Osteoblast (primary cell): ENCODE measurements at regions not wholly inside any gene's neighbourhood (a gene's known extent, or its start where the extent isn't known, plus 50 kb on each side); places are given as distances from the start of the nearest gene placed in this dataset.

Experiments used
- DNase-seq: peaks from one replicate; pipeline ENCODE4 v3.0.0; 2011; ENCODE audit warnings: low spot score, mixed read lengths; ENCODE audit not compliant: insufficient read length; ENCODE audit errors: missing footprints
- H2AFZ ChIP-seq: 2 replicates; pipeline ENCODE4 v1.6.0; 2011; ENCODE audit warnings: mild to moderate bottlenecking, low read length
- H3K27ac ChIP-seq: 2 replicates; pipeline ENCODE4 v1.5.1; 2011; ENCODE audit warnings: mild to moderate bottlenecking, low read depth, low read length, moderate library complexity
- H3K27me3 ChIP-seq: 2 replicates; pipeline ENCODE4 v1.6.0; 2012; ENCODE audit warnings: mild to moderate bottlenecking, control low read depth, inconsistent platforms, low read length, moderate library complexity; ENCODE audit not compliant: insufficient read depth
- H3K36me3 ChIP-seq: 2 replicates; pipeline ENCODE4 v1.5.1; 2011; ENCODE audit warnings: mild to moderate bottlenecking, low read length, control low read depth, moderate library complexity; ENCODE audit not compliant: insufficient read depth
- H3K4me1 ChIP-seq: 2 replicates; pipeline ENCODE4 v1.5.1; 2011; ENCODE audit warnings: mild to moderate bottlenecking, low read length, control low read depth, moderate library complexity; ENCODE audit not compliant: insufficient read depth
- H3K4me2 ChIP-seq: 2 replicates; pipeline ENCODE4 v1.6.0; 2011; ENCODE audit warnings: mild to moderate bottlenecking, low read length; ENCODE audit not compliant: insufficient read depth
- H3K4me3 ChIP-seq: fragments of 200-600 bp; sonication (generic); 3 replicates; pipeline ENCODE4 v1.5.1; 2012; ENCODE audit warnings: mild to moderate bottlenecking, low read length, inconsistent platforms; ENCODE audit not compliant: insufficient read depth
- H3K79me2 ChIP-seq: 2 replicates; pipeline ENCODE4 v1.6.0; 2012; ENCODE audit warnings: mild to moderate bottlenecking, low read length, control low read depth, inconsistent platforms; ENCODE audit not compliant: insufficient read depth
- H3K9me3 ChIP-seq: 2 replicates; pipeline ENCODE4 v1.5.1; 2011; ENCODE audit warnings: low read depth, low read length, control low read depth
- H4K20me1 ChIP-seq: 2 replicates; pipeline ENCODE4 v1.6.0; 2012; ENCODE audit warnings: mild to moderate bottlenecking, low read length, control low read depth; ENCODE audit not compliant: insufficient read depth
- CTCF ChIP-seq: IDR thresholded peaks from 2 replicates; pipeline ENCODE4 v1.5.1; 2011; ENCODE audit warnings: mild to moderate bottlenecking, low read depth, low read length, moderate library complexity; ENCODE audit errors: extremely low read depth

GRCh38 chr22:49269371-49269770 is 558.3 kb downstream of the BRD1 start:
- H2AFZ ChIP-seq: no peak overlapping the region
- TF ChIP-seq CTCF: no peak
- no peak for DNase-seq
- H3K4me2 ChIP-seq: no peak overlapping the region
- no peaks in the 10 kb centered on the region for H3K27me3 ChIP-seq
- H3K4me3 ChIP-seq: no peak overlapping the region
- H3K36me3 ChIP-seq: no peaks in the 10 kb centered on the region
- no peak overlapping the region for H3K27ac ChIP-seq
- H3K79me2 ChIP-seq: no peaks in the 10 kb centered on the region
- H3K4me1 ChIP-seq: no peaks in the 10 kb centered on the region
- H3K9me3 ChIP-seq: no peaks in the 10 kb centered on the region
- no peaks in the 10 kb centered on the region for H4K20me1 ChIP-seq

- Histone ChIP-seq H2AFZ (no peak overlapping the region), H3K4me2 (no peak overlapping the region), H3K27me3 (no peaks in the 10 kb centered on the region), H3K4me1 (no peaks in the 10 kb centered on the region), H3K27ac (no peak overlapping the region), H3K4me3 (no peak overlapping the region), H4K20me1 (no peaks in the 10 kb centered on the region), H3K36me3 (no peaks in the 10 kb centered on the region), H3K79me2 (no peaks in the 10 kb centered on the region), H3K9me3 (no peaks in the 10 kb centered on the region)
- no peak for TF ChIP-seq CTCF
- no peak for DNase-seq
Measured at GRCh38 chr22:49268924-49269323, 558.7 kb downstream of the BRD1 start.

GRCh38 chr22:49267996-49268395 is 559.7 kb downstream of the BRD1 start:
- Histone ChIP-seq H3K9me3 (no peaks in the 10 kb centered on the region), H3K4me2 (no peak overlapping the region), H4K20me1 (no peaks in the 10 kb centered on the region), H3K4me1 (no peaks in the 10 kb centered on the region), H3K4me3 (no peak overlapping the region), H2AFZ (no peak overlapping the region), H3K27ac (no peak overlapping the region), H3K27me3 (no peaks in the 10 kb centered on the region), H3K79me2 (no peaks in the 10 kb centered on the region), H3K36me3 (no peaks in the 10 kb centered on the region)
- no peak for DNase-seq
- no peak for TF ChIP-seq CTCF

- no peak overlapping the region for H2AFZ ChIP-seq
- H3K27ac ChIP-seq: no peak overlapping the region
- H3K27me3 ChIP-seq: no peaks in the 10 kb centered on the region
- no peak overlapping the region for H3K4me3 ChIP-seq
- H3K9me3 ChIP-seq: no peaks in the 10 kb centered on the region
- no peak overlapping the region for H3K4me2 ChIP-seq
- TF ChIP-seq CTCF: no peak
- H4K20me1 ChIP-seq: no peaks in the 10 kb centered on the region
- H3K79me2 ChIP-seq: no peaks in the 10 kb centered on the region
- no peaks in the 10 kb centered on the region for H3K36me3 ChIP-seq
- no peaks in the 10 kb centered on the region for H3K4me1 ChIP-seq
- no peak for DNase-seq
Measured at GRCh38 chr22:49266561-49267519, 560.8 kb downstream of the BRD1 start.
